ENCODE measurements at regions not wholly inside any gene's neighbourhood (a gene's known extent, or its start where the extent isn't known, plus 50 kb on each side); places are given as distances from the start of the nearest gene placed in this dataset.

- no peak for DNase-seq
Measured at GRCh38 chr9:91161465-91162300, 200.0 kb downstream of the AUH start.

DNA sequence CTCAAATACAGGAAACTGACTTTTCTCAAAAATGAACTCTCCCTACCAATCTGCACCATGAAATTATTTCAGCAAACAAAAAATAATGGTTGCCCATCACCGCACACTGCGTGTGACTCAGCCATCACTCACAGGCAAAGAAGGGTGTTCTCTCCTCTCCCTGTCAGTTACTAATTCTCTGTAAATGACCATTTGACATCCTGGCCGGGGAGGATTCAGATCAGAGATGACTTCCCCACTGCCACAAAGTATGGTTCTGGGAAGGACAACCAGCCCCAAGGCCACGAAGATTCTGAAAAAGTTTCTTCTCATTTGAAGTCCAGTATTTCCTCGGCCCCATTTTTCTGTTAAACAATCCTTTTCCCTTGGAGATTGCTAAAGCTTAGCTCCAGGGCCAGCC is 199.4 kb downstream of the AUH start:
- peak; percentile 72 for DNase-seq

DNA sequence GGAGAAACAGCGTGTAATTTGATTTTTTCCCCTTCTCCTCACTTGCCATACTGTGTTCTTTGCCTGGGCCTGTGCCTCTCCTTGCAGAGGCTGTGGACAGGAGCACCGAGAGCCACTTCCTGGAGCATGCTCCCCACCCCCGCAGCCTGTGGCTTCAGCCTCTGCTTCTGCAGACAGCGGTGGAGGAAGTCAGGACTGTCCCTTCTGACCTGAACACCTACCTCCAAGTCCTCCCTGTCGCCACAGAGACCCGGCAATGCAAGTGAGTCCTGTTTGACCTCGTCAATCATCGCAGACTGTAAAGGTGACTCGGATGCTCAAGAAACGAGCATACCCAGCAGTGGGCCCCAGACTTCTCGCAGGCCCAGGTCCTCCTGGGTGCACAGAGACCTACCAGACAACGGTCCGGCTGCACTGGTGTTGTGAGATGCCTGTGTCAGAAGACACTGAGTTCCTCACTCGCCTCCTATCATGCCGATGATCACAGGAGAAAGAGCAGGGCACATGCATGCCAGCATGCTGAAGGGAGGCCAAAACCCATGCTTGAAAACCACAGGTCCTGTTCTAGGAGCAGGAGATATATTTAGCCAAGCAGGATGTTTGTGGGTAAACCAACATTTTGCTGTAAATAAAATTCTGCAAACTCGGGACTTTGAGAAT is 198.8 kb downstream of the AUH start:
- DNase-seq, result peak; percentile 65

DNA sequence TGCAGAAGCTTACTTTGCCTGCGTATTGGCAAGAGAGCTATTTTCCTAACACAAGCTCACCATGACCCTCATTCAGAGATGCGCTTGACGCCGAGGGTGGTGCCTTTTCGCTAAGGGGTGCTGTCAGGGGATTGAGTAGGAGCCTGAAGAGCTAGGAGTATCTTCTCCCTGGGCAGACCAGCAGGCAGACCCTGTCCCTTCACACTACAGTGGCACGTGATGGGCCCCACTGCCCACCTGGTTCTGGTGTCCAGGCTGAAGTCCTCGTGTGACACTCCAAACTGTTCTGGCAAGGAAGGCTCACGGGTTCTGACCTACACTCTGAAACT is 198.3 kb downstream of the AUH start:
- DNase-seq, result no peak

GRCh38 chr9:91163773-91164471 is 197.8 kb downstream of the AUH start:
- peak; percentile 35 for DNase-seq
